ENCODE measurements at regions not wholly inside any gene's neighbourhood (a gene's known extent, or its start where the extent isn't known, plus 50 kb on each side); places are given as distances from the start of the nearest gene placed in this dataset.
A peak's percentile ranks its signal among the peaks of the same experiment; 100 is the strongest.

DNA sequence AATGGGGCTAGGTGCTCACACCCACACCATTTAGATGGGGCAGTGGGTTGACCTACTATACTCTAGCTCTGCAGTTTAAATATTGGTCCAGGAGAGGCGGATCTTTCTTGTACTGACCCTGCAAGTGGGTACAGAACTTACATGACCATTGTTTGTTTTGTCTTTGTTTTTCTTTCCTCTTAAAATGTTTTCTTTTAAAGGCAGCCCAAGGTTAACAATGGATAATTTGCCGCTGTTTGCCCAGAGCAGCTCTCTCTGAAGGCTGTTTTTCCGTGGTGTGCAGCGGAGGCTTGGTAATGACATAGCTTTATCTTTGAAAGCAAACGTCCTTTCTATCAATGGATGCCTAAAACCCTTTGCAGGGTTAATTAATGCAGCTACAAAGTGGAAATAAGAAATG is 133.3 kb upstream of the MEX3C start:
- Mint-ChIP-seq H3K36me3 (no peaks in the 10 kb centered on the region), H3K4me3 (no peak overlapping the region), H3K9me3 (no peaks in the 10 kb centered on the region), H3K27ac (peak overlapping the region in 1 of 3 donors; percentile 12), H3K4me1 (no peaks in the 10 kb centered on the region), H3K27me3 (peaks cover 7% of the 10 kb centered on the region)
- Histone ChIP-seq H3K4me3 (ENCODE audit: low read depth, low read length) (no peak overlapping the region), H3K27ac (ENCODE audit: insufficient read depth, low read length, poor library complexity, severe bottlenecking) (no peak overlapping the region), H3K9me3 (ENCODE audit: control insufficient read depth in 2 of 2, low read length in 2 of 2) (no peaks in the 10 kb centered on the region), H3K36me3 (ENCODE audit: control insufficient read depth, insufficient read depth, low read length) (no peaks in the 10 kb centered on the region), H3K27me3 (ENCODE audit: control insufficient read depth, insufficient read depth, low read length) (no peaks in the 10 kb centered on the region), H3K4me1 (ENCODE audit: control insufficient read depth, insufficient read depth, low read length, poor library complexity, severe bottlenecking) (no peaks in the 10 kb centered on the region)
- ATAC-seq (ENCODE audit: low read depth in 2 of 2) (no peak), DNase-seq (no peak)

DNA sequence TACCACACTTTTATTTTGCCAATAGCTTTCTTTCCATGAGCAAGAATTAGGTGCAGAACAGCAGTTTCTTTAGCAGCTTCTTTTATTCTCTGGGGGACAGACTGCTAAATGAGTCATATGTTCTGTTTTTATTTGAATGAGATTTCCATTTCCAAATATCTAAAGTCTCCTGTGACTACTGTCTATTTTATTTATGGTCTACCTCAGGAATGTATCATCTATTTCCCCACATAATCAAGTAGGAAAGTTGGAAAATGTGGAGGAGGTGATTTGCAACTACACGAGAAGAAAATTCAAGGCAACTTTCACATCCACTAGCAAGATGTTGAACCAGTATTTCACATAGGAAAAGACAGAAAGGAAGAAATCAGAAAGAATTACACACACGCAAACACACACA is 139.9 kb upstream of the MEX3C start:
- H3K36me3 ChIP-seq (ENCODE audit: control insufficient read depth, insufficient read depth, low read length), result no peaks in the 10 kb centered on the region
- Mint-ChIP-seq H3K4me3 (no peak overlapping the region), H3K27me3 (peaks cover 15% of the 10 kb centered on the region), H3K9me3 (no peaks in the 10 kb centered on the region), H3K27ac (no peak overlapping the region), H3K4me1 (no peaks in the 10 kb centered on the region), H3K36me3 (no peaks in the 10 kb centered on the region)
- DNase-seq, result no peak
- no peaks in the 10 kb centered on the region for H3K4me1 ChIP-seq (ENCODE audit: control insufficient read depth, insufficient read depth, low read length, poor library complexity, severe bottlenecking)
- H3K9me3 ChIP-seq (ENCODE audit: control insufficient read depth in 2 of 2, low read length in 2 of 2), result no peaks in the 10 kb centered on the region
- no peaks in the 10 kb centered on the region for H3K27me3 ChIP-seq (ENCODE audit: control insufficient read depth, insufficient read depth, low read length)
- H3K4me3 ChIP-seq (ENCODE audit: low read depth, low read length), result no peak overlapping the region
- no peak overlapping the region for H3K27ac ChIP-seq (ENCODE audit: insufficient read depth, low read length, poor library complexity, severe bottlenecking)
- ATAC-seq (ENCODE audit: low read depth in 2 of 2), result no peak

GRCh38 chr18:51339856-51340255 is 142.4 kb upstream of the MEX3C start:
- Mint-ChIP-seq H3K27ac (no peak overlapping the region), H3K4me1 (no peaks in the 10 kb centered on the region), H3K4me3 (no peak overlapping the region), H3K27me3 (peaks cover 15% of the 10 kb centered on the region), H3K9me3 (no peaks in the 10 kb centered on the region), H3K36me3 (no peaks in the 10 kb centered on the region)
- ATAC-seq (ENCODE audit: low read depth in 2 of 2) (no peak), DNase-seq (no peak)
- Histone ChIP-seq H3K36me3 (ENCODE audit: control insufficient read depth, insufficient read depth, low read length) (no peaks in the 10 kb centered on the region), H3K27me3 (ENCODE audit: control insufficient read depth, insufficient read depth, low read length) (no peaks in the 10 kb centered on the region), H3K4me1 (ENCODE audit: control insufficient read depth, insufficient read depth, low read length, poor library complexity, severe bottlenecking) (no peaks in the 10 kb centered on the region), H3K9me3 (ENCODE audit: control insufficient read depth in 2 of 2, low read length in 2 of 2) (no peaks in the 10 kb centered on the region), H3K27ac (ENCODE audit: insufficient read depth, low read length, poor library complexity, severe bottlenecking) (no peak overlapping the region), H3K4me3 (ENCODE audit: low read depth, low read length) (no peak overlapping the region)

GRCh38 chr18:51340332-51340731 is 142.9 kb upstream of the MEX3C start:
- no peak overlapping the region for H3K4me3 Mint-ChIP-seq
- no peak for DNase-seq
- no peaks in the 10 kb centered on the region for H3K4me1 Mint-ChIP-seq
- H3K9me3 Mint-ChIP-seq, result peaks cover 0 to 2% (median 0%) of the 10 kb centered on the region in 7 donors
- no peak overlapping the region for H3K4me3 ChIP-seq (ENCODE audit: low read depth, low read length)
- no peak overlapping the region for H3K27ac ChIP-seq (ENCODE audit: insufficient read depth, low read length, poor library complexity, severe bottlenecking)
- H3K9me3 ChIP-seq (ENCODE audit: control insufficient read depth in 2 of 2, low read length in 2 of 2), result no peaks in the 10 kb centered on the region
- H3K27me3 Mint-ChIP-seq, result peaks cover 15% of the 10 kb centered on the region
- no peak overlapping the region for H3K27ac Mint-ChIP-seq
- no peaks in the 10 kb centered on the region for H3K36me3 ChIP-seq (ENCODE audit: control insufficient read depth, insufficient read depth, low read length)
- no peaks in the 10 kb centered on the region for H3K27me3 ChIP-seq (ENCODE audit: control insufficient read depth, insufficient read depth, low read length)
- ATAC-seq (ENCODE audit: low read depth in 2 of 2), result no peak
- no peaks in the 10 kb centered on the region for H3K4me1 ChIP-seq (ENCODE audit: control insufficient read depth, insufficient read depth, low read length, poor library complexity, severe bottlenecking)
- H3K36me3 Mint-ChIP-seq, result no peaks in the 10 kb centered on the region

DNA sequence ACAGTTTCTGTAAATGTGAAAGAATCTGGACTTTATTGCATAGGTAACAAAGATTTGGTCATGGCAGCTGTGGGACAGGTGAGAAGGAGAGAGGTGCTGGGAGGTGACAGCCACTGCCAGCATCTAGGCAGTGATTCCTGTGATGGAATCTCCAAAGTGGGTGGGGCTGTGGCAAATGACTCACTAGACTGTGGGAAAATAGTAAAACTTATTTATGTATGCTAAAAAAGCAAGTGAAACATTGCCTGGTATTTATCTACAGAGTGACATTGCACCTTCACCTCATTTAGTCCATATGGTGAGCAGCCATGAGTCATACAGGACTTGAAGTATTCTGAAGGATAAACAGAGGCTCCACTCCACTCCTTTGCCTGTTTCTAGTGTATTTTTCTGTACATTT is 145.3 kb upstream of the MEX3C start:
- ATAC-seq (ENCODE audit: low read depth in 2 of 2), result no peak
- H3K4me3 Mint-ChIP-seq, result no peak overlapping the region
- no peaks in the 10 kb centered on the region for H3K9me3 ChIP-seq (ENCODE audit: control insufficient read depth in 2 of 2, low read length in 2 of 2)
- H3K27me3 Mint-ChIP-seq, result peaks cover 2% of the 10 kb centered on the region
- peaks cover 0 to 2% (median 0%) of the 10 kb centered on the region in 7 donors for H3K9me3 Mint-ChIP-seq
- no peaks in the 10 kb centered on the region for H3K36me3 Mint-ChIP-seq
- H3K36me3 ChIP-seq (ENCODE audit: control insufficient read depth, insufficient read depth, low read length), result no peaks in the 10 kb centered on the region
- no peaks in the 10 kb centered on the region for H3K4me1 ChIP-seq (ENCODE audit: control insufficient read depth, insufficient read depth, low read length, poor library complexity, severe bottlenecking)
- H3K27ac Mint-ChIP-seq, result no peak overlapping the region
- H3K27ac ChIP-seq (ENCODE audit: insufficient read depth, low read length, poor library complexity, severe bottlenecking), result no peak overlapping the region
- no peaks in the 10 kb centered on the region for H3K27me3 ChIP-seq (ENCODE audit: control insufficient read depth, insufficient read depth, low read length)
- no peaks in the 10 kb centered on the region for H3K4me1 Mint-ChIP-seq
- H3K4me3 ChIP-seq (ENCODE audit: low read depth, low read length), result no peak overlapping the region
- no peak for DNase-seq

GRCh38 chr18:51345848-51346391 is 148.4 kb upstream of the MEX3C start:
- peaks cover 12% of the 10 kb centered on the region for H3K27me3 Mint-ChIP-seq
- Histone ChIP-seq H3K36me3 (ENCODE audit: control insufficient read depth, insufficient read depth, low read length) (no peaks in the 10 kb centered on the region), H3K27me3 (ENCODE audit: control insufficient read depth, insufficient read depth, low read length) (peaks cover 3% of the 10 kb centered on the region), H3K27ac (ENCODE audit: insufficient read depth, low read length, poor library complexity, severe bottlenecking) (no peak overlapping the region), H3K4me3 (ENCODE audit: low read depth, low read length) (no peak overlapping the region), H3K4me1 (ENCODE audit: control insufficient read depth, insufficient read depth, low read length, poor library complexity, severe bottlenecking) (no peaks in the 10 kb centered on the region), H3K9me3 (ENCODE audit: control insufficient read depth in 2 of 2, low read length in 2 of 2) (no peaks in the 10 kb centered on the region)
- H3K36me3 Mint-ChIP-seq, result no peaks in the 10 kb centered on the region
- H3K27ac Mint-ChIP-seq, result no peak overlapping the region
- H3K4me1 Mint-ChIP-seq, result no peaks in the 10 kb centered on the region
- DNase-seq (no peak), ATAC-seq (ENCODE audit: low read depth in 2 of 2) (no peak)
- H3K9me3 Mint-ChIP-seq, result peaks cover 0 to 2% (median 0%) of the 10 kb centered on the region in 7 donors
- H3K4me3 Mint-ChIP-seq, result no peak overlapping the region

GRCh38 chr18:51346404-51346803 is 148.9 kb upstream of the MEX3C start:
- peaks cover 3% of the 10 kb centered on the region for H3K27me3 ChIP-seq (ENCODE audit: control insufficient read depth, insufficient read depth, low read length)
- Mint-ChIP-seq H3K9me3 (peaks cover 0 to 2% (median 0%) of the 10 kb centered on the region in 7 donors), H3K4me1 (no peaks in the 10 kb centered on the region), H3K27me3 (peaks cover 15% of the 10 kb centered on the region), H3K36me3 (no peaks in the 10 kb centered on the region), H3K27ac (no peak overlapping the region), H3K4me3 (no peak overlapping the region)
- no peak overlapping the region for H3K27ac ChIP-seq (ENCODE audit: insufficient read depth, low read length, poor library complexity, severe bottlenecking)
- H3K4me3 ChIP-seq (ENCODE audit: low read depth, low read length), result no peak overlapping the region
- no peaks in the 10 kb centered on the region for H3K9me3 ChIP-seq (ENCODE audit: control insufficient read depth in 2 of 2, low read length in 2 of 2)
- H3K4me1 ChIP-seq (ENCODE audit: control insufficient read depth, insufficient read depth, low read length, poor library complexity, severe bottlenecking), result no peaks in the 10 kb centered on the region
- H3K36me3 ChIP-seq (ENCODE audit: control insufficient read depth, insufficient read depth, low read length), result no peaks in the 10 kb centered on the region
- DNase-seq, result no peak
- no peak for ATAC-seq (ENCODE audit: low read depth in 2 of 2)

DNA sequence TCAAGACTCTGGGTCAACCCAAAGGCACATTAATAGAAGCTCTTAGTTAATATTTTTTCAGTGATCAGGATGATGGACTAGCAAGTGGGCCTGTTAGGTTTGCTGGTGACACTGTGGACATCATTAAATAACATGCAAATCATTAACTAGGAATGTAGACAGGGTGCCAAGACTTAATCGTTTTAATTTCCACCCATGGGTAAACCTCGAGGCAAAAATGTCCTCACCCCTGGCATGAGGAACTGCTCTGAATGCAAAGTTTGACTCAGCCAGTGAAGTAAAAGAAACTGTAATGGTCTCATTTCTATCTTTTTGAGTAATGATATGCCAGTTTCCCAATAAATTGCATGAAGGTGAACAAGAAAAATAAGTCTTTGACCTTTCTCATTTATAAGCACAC is 152.6 kb upstream of the MEX3C start:
- no peaks in the 10 kb centered on the region for H3K4me1 Mint-ChIP-seq
- Histone ChIP-seq H3K4me3 (ENCODE audit: low read depth, low read length) (no peak overlapping the region), H3K27me3 (ENCODE audit: control insufficient read depth, insufficient read depth, low read length) (peaks cover 3% of the 10 kb centered on the region), H3K9me3 (ENCODE audit: control insufficient read depth in 2 of 2, low read length in 2 of 2) (no peaks in the 10 kb centered on the region), H3K27ac (ENCODE audit: insufficient read depth, low read length, poor library complexity, severe bottlenecking) (no peak overlapping the region), H3K4me1 (ENCODE audit: control insufficient read depth, insufficient read depth, low read length, poor library complexity, severe bottlenecking) (no peaks in the 10 kb centered on the region), H3K36me3 (ENCODE audit: control insufficient read depth, insufficient read depth, low read length) (no peaks in the 10 kb centered on the region)
- no peaks in the 10 kb centered on the region for H3K36me3 Mint-ChIP-seq
- H3K4me3 Mint-ChIP-seq, result no peak overlapping the region
- H3K27ac Mint-ChIP-seq, result no peak overlapping the region
- peaks cover 17% of the 10 kb centered on the region for H3K27me3 Mint-ChIP-seq
- no peak for DNase-seq
- ATAC-seq (ENCODE audit: low read depth in 2 of 2), result no peak
- H3K9me3 Mint-ChIP-seq, result peaks cover 0 to 2% (median 0%) of the 10 kb centered on the region in 7 donors
